AG08396 (cell line): ENCODE measurements at regions not wholly inside any gene's neighbourhood (a gene's known extent, or its start where the extent isn't known, plus 50 kb on each side); places are given as distances from the start of the nearest gene placed in this dataset.
A peak's percentile ranks its signal among the peaks of the same experiment; 100 is the strongest.
"Not testable (repeated sequence)": the region's sequence is repeated elsewhere in the genome, so short reads cannot be mapped to it uniquely, and the experiment has no call there.

ENCODE experiments used
- DNase-seq: peaks from one replicate; pipeline ENCODE4 v3.0.0; 2012; ENCODE audit warnings: low spot score, mixed read lengths

DNA sequence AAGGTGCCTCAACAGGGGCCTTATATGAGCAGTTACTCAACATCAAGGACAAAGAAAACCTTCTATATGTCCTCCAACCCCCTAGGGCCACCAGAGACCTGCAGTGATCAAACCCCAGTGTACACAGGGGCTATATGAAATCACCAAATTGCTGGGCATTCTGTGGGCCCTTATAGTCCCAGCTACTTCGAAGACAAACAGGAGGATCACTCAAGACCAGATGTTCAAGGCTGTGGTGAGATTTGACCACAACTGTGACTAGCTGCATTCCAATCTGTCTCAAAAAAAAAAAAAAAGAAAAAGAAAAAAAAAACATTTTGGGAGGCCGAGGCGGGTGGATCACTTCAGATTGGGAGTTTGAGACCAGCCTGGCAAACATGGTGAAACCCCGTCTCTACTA, 51.0 kb upstream of the PRB2 start:
- no peak for DNase-seq

DNA sequence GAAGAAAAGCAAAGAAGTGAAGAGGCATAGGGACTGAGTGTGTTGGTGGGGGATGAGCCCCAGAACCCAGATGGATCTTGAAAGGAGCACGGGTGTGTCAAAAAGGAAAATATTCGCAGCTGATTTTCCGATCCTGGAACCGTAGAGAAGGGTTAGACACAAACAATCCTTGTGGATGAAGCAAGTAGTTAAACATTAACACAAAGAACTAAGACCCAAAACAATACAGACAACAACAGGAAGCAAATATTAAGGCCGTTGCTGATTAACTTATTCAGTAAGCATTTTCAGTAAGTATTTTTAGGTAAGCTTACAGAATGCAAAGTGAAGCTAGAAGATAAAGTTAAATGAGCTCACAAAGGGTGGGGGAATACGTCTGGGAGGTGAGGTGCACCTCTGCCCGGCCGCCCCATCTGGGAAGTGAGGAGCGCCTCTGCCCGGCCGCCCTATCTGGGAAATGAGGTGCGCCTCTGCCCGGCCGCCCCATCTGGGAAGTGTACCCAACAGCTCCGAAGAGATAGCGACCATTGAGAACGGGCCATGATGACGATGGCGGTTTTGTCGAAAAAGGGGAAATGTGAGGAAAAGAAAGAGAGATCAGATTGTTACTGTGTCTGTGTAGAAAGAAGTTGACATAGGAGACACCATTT, 62.8 kb upstream of the PRB2 start:
- no peak for DNase-seq

GRCh38 chr12:11460343-11461023, 65.1 kb upstream of the PRB2 start:
- no peak for DNase-seq

DNA sequence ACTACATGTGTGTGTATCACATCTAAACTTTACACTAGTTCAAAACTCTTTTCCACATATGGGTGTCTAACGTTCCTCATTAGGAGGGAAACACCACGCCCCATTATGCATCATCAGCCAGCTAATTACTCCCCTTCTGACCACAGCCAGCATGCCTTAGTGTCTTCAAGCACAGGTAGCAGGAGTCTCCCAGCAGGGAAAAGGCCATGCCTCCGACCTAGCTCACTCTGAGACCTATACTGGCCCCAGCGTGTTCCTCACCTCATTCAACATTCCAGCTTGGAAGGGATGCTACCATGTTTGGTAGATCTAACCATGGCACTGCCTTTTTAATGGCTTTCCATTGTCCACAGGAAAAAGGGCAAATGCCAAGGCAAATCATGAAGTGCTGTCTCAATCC, 66.1 kb upstream of the PRB2 start:
- no peak for DNase-seq

GRCh38 chr12:11477110-11477509, 81.7 kb upstream of the PRB2 start:
- DNase-seq, result no peak

DNA sequence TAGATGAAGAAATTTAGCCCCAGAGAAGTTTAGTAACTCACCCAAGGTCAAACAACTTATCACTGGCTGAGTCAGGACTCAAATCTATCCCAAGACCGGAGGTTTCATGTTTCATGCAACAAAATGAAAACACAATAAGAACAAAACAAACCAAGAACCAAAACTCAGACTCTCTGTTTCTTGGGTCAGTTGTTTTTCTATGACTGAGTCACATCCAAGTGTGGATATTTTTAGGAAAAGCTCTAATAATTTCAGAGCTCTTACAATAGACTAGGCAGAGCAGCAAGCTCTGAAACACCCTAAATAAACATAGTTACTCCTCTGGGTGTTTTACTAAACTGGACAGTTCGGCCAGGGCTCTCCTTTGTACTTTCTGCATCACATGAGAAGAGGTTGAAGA, 87.6 kb upstream of the PRB2 start:
- peak; percentile 30 for DNase-seq

- peak; percentile 85 for DNase-seq
These were observed 91.5 kb upstream of the PRB2 start for GRCh38 chr12:11486623-11487444.

DNA sequence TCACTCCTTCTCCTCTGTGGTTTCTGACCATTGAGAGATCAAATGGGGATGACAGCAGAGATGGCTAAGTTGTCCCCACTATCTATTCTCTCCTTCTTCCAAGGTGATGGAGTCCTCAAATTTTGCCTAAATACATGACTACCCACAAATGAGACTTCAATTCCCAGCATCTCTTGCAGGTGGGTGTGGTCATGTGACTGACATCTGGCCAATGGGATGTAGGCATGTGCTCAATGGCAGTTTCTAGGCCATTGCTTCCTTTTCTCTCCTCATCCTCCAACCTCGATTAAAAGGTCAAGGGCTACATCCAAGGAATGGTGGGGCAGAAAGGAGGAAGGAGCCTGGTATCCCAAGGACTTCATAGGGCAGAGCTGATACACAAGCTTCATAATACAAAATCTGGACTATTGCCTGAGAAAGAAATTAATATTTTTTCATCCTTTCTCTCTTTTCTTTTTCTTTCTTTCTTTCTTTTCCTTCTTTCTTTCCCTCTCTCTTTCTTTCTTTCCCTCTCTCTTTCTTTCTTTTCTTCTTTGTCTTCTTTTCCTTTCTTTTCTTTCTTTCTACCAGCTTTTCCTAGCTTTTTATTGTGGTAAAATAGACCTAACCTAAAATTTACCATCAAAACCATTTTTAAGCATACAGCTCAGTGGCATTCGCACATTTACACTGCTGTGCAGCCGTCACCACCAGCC, 100.9 kb upstream of the PRB2 start:
- DNase-seq, result no peak

GRCh38 chr12:11497438-11497837, 102.1 kb upstream of the PRB2 start:
- DNase-seq, result no peak

DNA sequence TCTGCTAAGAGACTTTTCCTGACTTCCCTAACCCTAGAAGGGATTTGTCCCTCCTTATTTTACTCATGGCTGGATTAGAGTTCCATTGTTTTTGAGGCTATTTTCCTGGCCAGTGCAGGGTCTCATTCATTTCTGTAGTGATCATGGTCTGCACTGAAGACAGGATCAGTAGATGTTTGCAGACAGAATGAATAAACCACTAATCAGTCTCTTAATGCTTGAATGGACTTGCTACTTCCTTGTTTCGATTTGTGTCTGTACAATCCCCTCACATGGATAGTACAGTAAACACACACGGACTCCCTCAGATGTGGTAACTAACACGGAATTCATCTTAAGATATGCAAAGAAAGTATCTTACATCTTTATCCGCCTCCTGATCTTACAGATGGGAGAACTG, 102.6 kb upstream of the PRB2 start:
- DNase-seq, result no peak

DNA sequence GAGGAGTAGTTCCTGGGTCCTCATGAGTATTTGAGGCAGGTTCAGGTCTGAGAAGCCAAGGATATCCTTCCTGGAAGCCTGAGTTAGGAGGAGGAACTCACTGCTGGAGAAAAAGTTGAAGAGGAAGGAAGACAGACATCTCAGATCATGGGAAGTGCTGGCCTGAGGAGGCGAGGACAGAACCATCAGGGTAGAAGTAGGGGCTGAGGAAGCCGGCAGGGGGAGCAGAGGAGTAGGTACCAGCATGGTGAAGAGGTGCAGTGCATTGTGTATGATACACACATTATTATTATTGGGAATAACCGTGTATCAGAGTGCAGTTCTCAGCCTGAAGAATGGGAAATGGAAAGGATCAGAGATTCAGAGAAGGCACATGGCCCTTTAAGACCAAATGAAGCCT, 103.2 kb upstream of the PRB2 start:
- not testable (repeated sequence) for DNase-seq

DNA sequence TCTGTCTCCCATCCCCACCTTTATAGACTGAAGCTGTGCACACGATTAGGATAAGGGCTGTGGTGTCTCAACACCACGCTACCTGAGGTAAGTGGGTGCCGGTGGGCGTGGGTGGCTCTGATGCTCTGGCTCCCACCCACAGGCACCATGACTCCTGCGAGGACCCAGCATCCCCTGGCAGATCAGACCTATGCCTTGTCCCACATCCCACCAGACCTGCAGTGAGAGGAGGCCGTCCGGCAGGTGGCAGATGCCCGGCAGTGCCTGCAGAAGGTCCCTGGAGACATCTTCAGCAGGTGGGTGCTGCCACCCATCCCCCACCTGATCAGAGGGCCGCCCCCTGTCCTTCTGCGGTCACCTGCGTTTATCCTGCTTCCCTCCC, 104.4 kb upstream of the PRB2 start:
- no peak for DNase-seq

GRCh38 chr12:11500188-11500860, 105.0 kb upstream of the PRB2 start:
- DNase-seq, result peak; percentile 76

DNA sequence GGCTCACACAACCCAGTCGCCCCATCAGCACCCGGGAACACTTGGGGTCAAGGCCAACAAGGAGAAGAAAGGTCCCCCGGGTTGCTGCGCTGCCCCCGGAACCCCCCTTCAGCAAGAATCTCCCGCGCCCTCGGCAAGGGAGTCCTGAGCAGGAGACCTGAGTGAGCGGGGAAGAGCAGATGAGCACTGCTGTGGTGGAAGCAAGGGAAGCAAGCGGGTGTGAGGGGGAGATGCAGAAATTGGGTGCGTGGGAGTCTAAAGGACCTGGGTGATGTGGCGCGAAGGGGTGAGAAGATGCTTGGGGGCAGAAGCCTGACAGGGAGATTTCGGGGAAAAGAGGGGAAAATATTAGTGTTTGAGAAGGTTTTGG, 105.5 kb upstream of the PRB2 start:
- DNase-seq, result no peak

- peak; percentile 53 for DNase-seq
These were observed 113.3 kb upstream of the PRB2 start for GRCh38 chr12:11508699-11509098.

DNA sequence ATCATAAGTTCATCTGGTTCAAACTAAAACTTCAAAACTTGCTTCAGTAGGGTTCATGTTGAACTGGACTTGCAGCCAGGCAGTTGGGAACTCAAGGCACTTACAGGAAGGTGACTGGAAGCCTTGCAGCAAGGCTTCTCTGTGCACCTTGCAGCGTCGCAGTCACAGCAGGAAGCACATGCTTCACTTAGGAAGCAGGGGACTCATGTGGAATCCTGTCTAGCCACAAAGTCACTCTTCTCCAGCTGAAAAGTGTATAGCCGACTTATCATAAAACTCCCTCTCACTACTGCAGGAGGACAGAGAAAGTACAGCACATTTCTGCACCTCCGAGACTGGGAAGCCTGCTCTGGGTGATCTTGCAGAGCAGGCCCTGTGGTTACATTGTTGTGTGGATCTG, 114.0 kb upstream of the PRB2 start:
- no peak for DNase-seq

DNA sequence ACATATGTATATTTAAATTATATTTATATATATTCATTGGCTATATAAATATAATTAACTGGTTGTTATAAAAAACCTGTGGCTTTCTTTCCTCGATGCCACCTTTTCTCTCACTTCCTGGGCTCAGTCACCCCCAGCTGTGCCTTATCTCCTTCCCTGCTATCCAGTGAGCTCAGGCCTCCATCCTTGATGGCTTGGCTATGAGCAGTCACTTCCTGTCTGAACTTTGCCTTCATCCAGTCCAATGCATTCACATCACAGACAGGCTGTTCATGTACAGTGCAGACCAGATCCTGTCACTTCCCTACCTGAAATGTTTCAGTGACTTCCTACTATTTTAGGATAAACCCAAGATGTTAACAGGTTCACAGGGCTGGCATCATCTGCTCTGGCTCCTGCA, 115.3 kb upstream of the PRB2 start:
- DNase-seq, result no peak

DNA sequence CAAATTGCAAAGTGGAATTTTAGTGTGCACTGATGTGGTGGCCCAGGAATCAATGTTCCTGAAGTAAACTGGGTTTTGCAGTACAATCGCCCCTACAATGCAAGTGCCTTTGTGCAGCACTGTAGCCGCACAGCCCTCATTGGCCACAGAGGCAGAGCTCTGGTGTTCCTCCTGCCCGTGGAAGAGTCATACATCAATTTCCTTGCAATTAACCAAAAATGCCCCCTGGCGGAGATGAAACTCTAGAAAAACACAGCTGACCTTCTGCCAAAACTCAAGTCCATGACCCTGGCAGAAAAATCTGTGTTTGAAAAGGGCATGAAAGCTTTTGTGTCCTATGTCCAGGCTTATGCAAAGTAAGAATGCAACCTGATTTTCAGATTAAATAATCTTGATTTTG, 117.9 kb upstream of the PRB2 start:
- DNase-seq, result peak; percentile 19

- DNase-seq, result no peak
These were observed 121.7 kb upstream of the PRB2 start for GRCh38 chr12:11517080-11517479.

- no peak for DNase-seq
These were observed 125.0 kb upstream of the ETV6 start for GRCh38 chr12:11524446-11524845.

GRCh38 chr12:11534064-11534463, 115.4 kb upstream of the ETV6 start:
- DNase-seq, result no peak

GRCh38 chr12:11535127-11535526, 114.3 kb upstream of the ETV6 start:
- no peak for DNase-seq
